Fibroblast of lung (primary cell): ENCODE measurements at regions not wholly inside any gene's neighbourhood (a gene's known extent, or its start where the extent isn't known, plus 50 kb on each side); places are given as distances from the start of the nearest gene placed in this dataset.
"Not testable (repeated sequence)": the region's sequence is repeated elsewhere in the genome, so short reads cannot be mapped to it uniquely, and the experiment has no call there.

Source experiments
- DNase-seq, 2 donors: peaks; one replicate each; pipeline versions ENCODE4 v3.0.0 to v3.0.0-alpha.2; 2010; ENCODE audit warnings: low read depth in 2 of 2
- H2AFZ ChIP-seq: 2 replicates; pipeline ENCODE4 v1.5.1; 2012; ENCODE audit warnings: low read length, control low read depth, inconsistent platforms
- H3K27ac ChIP-seq: 2 replicates; pipeline ENCODE4 v1.5.1; 2011; ENCODE audit warnings: low read length, control low read depth; ENCODE audit not compliant: insufficient read depth
- H3K27me3 ChIP-seq: 2 replicates; pipeline ENCODE4 v1.5.1; 2011; ENCODE audit warnings: mild to moderate bottlenecking, low read length; ENCODE audit not compliant: control insufficient read depth, insufficient read depth
- H3K36me3 ChIP-seq: 2 replicates; pipeline ENCODE4 v1.5.1; 2011; ENCODE audit warnings: low read length; ENCODE audit not compliant: control insufficient read depth, insufficient read depth
- H3K4me1 ChIP-seq: 2 replicates; pipeline ENCODE4 v1.5.1; 2011; ENCODE audit warnings: low read length; ENCODE audit not compliant: control insufficient read depth, insufficient read depth; ENCODE audit errors: extremely low read depth
- H3K4me2 ChIP-seq: 2 replicates; pipeline ENCODE4 v1.5.1; 2011; ENCODE audit warnings: low read length, control low read depth; ENCODE audit not compliant: insufficient read depth; ENCODE audit errors: extremely low read depth
- H3K4me3 ChIP-seq, 4 experiments: fragments of 200-600 bp in 1 of 4; sonication (generic) in 1 of 4; replicated peaks in 1 of 4; 2 replicates each; pipeline ENCODE4 v1.5.1; 2011 to 2016; ENCODE audit warnings: low read length in 4 of 4, low read depth in 3 of 4, mild to moderate bottlenecking in 3 of 4, control low read depth in 2 of 4, inconsistent platforms in 1 of 4, mixed read lengths in 1 of 4; ENCODE audit not compliant: insufficient read depth in 1 of 4; ENCODE audit errors: control extremely low read depth in 1 of 4
- H3K79me2 ChIP-seq: 2 replicates; pipeline ENCODE4 v1.5.1; 2012; ENCODE audit warnings: mild to moderate bottlenecking, low read length, inconsistent platforms; ENCODE audit not compliant: control insufficient read depth, insufficient read depth
- H3K9ac ChIP-seq: 2 replicates; pipeline ENCODE4 v1.5.1; 2011; ENCODE audit warnings: mild to moderate bottlenecking, low read length, control low read depth; ENCODE audit not compliant: insufficient read depth
- H3K9me3 ChIP-seq: 2 replicates; pipeline ENCODE4 v1.5.1; 2012; ENCODE audit warnings: low read depth, low read length; ENCODE audit not compliant: control insufficient read depth, insufficient read depth
- H4K20me1 ChIP-seq: 2 replicates; pipeline ENCODE4 v1.5.1; 2011; ENCODE audit warnings: low read length; ENCODE audit not compliant: control insufficient read depth, insufficient read depth; ENCODE audit errors: extremely low read depth
- EZH2 ChIP-seq: IDR thresholded peaks from 2 replicates; pipeline ENCODE4 v1.5.1; 2012; ENCODE audit warnings: low read length, control low read depth, mild to moderate bottlenecking; ENCODE audit errors: missing control alignments
- TF ChIP-seq, protein P1 (sequence below), 2 donors: IDR thresholded peaks in 1 of 2; conservative IDR thresholded peaks in 1 of 2; 1 replicate in 1 of 2; 2 replicates in 1 of 2; pipeline ENCODE4 v1.5.1; 2011 to 2012; ENCODE audit warnings: low read length in 2 of 2, control low read depth in 1 of 2, inconsistent platforms in 1 of 2, low read depth in 1 of 2, mild to moderate bottlenecking in 1 of 2

GRCh38 chr4:64682481-64682880 is 273.2 kb upstream of the TECRL start:
- Histone ChIP-seq H3K36me3 (no peaks in the 10 kb centered on the region), H3K27me3 (no peaks in the 10 kb centered on the region), H3K4me2 (no peak overlapping the region), H2AFZ (no peak overlapping the region), H3K79me2 (no peaks in the 10 kb centered on the region), H3K27ac (no peak overlapping the region), H3K4me3 (no peak overlapping the region), H3K4me1 (no peaks in the 10 kb centered on the region), H3K9me3 (no peaks in the 10 kb centered on the region), H4K20me1 (no peaks in the 10 kb centered on the region), H3K9ac (no peak overlapping the region)
- no peak for DNase-seq
- TF ChIP-seq, protein P1, sequence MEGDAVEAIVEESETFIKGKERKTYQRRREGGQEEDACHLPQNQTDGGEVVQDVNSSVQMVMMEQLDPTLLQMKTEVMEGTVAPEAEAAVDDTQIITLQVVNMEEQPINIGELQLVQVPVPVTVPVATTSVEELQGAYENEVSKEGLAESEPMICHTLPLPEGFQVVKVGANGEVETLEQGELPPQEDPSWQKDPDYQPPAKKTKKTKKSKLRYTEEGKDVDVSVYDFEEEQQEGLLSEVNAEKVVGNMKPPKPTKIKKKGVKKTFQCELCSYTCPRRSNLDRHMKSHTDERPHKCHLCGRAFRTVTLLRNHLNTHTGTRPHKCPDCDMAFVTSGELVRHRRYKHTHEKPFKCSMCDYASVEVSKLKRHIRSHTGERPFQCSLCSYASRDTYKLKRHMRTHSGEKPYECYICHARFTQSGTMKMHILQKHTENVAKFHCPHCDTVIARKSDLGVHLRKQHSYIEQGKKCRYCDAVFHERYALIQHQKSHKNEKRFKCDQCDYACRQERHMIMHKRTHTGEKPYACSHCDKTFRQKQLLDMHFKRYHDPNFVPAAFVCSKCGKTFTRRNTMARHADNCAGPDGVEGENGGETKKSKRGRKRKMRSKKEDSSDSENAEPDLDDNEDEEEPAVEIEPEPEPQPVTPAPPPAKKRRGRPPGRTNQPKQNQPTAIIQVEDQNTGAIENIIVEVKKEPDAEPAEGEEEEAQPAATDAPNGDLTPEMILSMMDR (conservative IDR thresholded peaks at IDR 0.05 in 1 of 2, IDR thresholded peaks at IDR 0.05 in 1 of 2; ENCODE audit: low read depth in 1 of 2, low read length in 2 of 2), result no peak
- TF ChIP-seq EZH2, result no peak

DNA sequence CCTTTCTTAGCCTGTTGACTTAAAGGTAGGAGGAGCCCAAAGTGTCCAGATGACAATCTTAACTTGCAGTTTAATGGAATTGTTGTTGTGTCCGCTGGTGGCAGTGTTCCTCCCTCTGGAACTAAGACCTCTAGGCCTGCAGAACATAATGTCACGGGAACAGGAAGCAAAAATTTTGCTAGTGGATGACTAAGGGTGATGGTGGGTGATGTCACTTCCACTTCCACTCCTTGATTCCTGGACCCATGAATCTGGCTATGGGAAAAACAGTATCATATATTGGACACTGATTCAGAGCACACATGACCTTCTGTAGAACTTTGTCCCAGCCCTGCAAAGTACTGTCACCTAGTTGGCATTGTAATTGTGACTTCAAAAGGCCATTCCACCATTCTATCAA is 263.9 kb upstream of the TECRL start:
- not testable (repeated sequence) for H3K4me3 ChIP-seq, DNase-seq

DNA sequence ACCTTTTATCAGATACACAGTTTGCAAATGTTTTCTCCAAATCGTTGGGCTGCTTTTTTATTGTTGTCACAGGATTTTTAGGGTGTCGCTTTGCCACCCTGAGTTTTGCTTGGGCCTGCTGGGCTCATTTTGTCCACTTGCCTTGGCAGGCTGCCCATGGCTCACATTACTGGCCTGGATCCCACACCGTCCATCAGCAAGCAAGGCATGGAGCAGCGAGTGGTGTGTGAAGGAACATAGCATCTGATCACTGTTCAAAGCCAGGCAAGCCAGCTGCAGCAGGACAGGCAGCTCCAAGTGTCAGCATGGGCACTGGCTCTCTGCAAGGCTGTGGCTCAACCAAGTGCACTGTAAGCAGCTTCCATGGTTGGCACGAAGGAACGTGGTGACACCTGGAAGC is 261.4 kb upstream of the TECRL start:
- no peaks in the 10 kb centered on the region for H3K4me1 ChIP-seq
- no peak overlapping the region for H2AFZ ChIP-seq
- no peaks in the 10 kb centered on the region for H3K36me3 ChIP-seq
- H4K20me1 ChIP-seq, result no peaks in the 10 kb centered on the region
- no peak overlapping the region for H3K9ac ChIP-seq
- H3K79me2 ChIP-seq, result no peaks in the 10 kb centered on the region
- H3K4me3 ChIP-seq, result no peak overlapping the region
- H3K27ac ChIP-seq, result no peak overlapping the region
- TF ChIP-seq, protein P1 (conservative IDR thresholded peaks at IDR 0.05 in 1 of 2, IDR thresholded peaks at IDR 0.05 in 1 of 2; ENCODE audit: low read depth in 1 of 2, low read length in 2 of 2), result no peak
- no peak for TF ChIP-seq EZH2
- no peaks in the 10 kb centered on the region for H3K9me3 ChIP-seq
- no peak for DNase-seq
- H3K4me2 ChIP-seq, result no peak overlapping the region
- H3K27me3 ChIP-seq, result no peaks in the 10 kb centered on the region

More for the DNA sequence above, 263.9 kb upstream of the TECRL start:
- H3K27me3 ChIP-seq, H3K36me3 ChIP-seq, H2AFZ ChIP-seq, H3K4me1 ChIP-seq, H3K27ac ChIP-seq, H3K9ac ChIP-seq, H4K20me1 ChIP-seq, H3K79me2 ChIP-seq, H3K4me2 ChIP-seq, H3K9me3 ChIP-seq: not testable (repeated sequence)
